ENCODE measurements at regions not wholly inside any gene's neighbourhood (a gene's known extent, or its start where the extent isn't known, plus 50 kb on each side); places are given as distances from the start of the nearest gene placed in this dataset.

GRCh38 chr2:238573065-238573778, 146.5 kb downstream of the ASB1 start:
- TF ChIP-seq CTCF (IDR thresholded peaks at IDR 0.05) (peak; percentile 87), ZFX (IDR thresholded peaks at IDR 0.05; ENCODE audit: borderline replicate concordance) (no peak)
